ENCODE measurements at regions not wholly inside any gene's neighbourhood (a gene's known extent, or its start where the extent isn't known, plus 50 kb on each side); places are given as distances from the start of the nearest gene placed in this dataset.

GRCh38 chr12:107560165-107560898 lies 125.3 kb upstream of the PWP1 start:
- Histone ChIP-seq H3K9me3 (ENCODE audit: control insufficient read depth, low read length) (no peaks in the 10 kb centered on the region), H3K4me1 (ENCODE audit: control insufficient read depth, insufficient read depth, low read length) (no peaks in the 10 kb centered on the region), H3K36me3 (ENCODE audit: control insufficient read depth, insufficient read depth, low read length) (no peaks in the 10 kb centered on the region), H3K27me3 (ENCODE audit: control insufficient read depth, insufficient read depth, low read length) (no peaks in the 10 kb centered on the region), H3K9ac (ENCODE audit: low read length) (no peak overlapping the region), H3K4me3 (ENCODE audit: low read length) (no peak overlapping the region)

GRCh38 chr12:107560899-107561285 lies 124.7 kb upstream of the PWP1 start:
- H3K36me3 ChIP-seq (ENCODE audit: control insufficient read depth, insufficient read depth, low read length) = no peaks in the 10 kb centered on the region
- no peaks in the 10 kb centered on the region for H3K4me1 ChIP-seq (ENCODE audit: control insufficient read depth, insufficient read depth, low read length)
- H3K9me3 ChIP-seq (ENCODE audit: control insufficient read depth, low read length) = no peaks in the 10 kb centered on the region
- no peaks in the 10 kb centered on the region for H3K27me3 ChIP-seq (ENCODE audit: control insufficient read depth, insufficient read depth, low read length)
- H3K4me3 ChIP-seq (ENCODE audit: low read length) = no peak overlapping the region
- no peak overlapping the region for H3K9ac ChIP-seq (ENCODE audit: low read length)

- Histone ChIP-seq H3K4me3 (ENCODE audit: low read length) (no peak overlapping the region), H3K4me1 (ENCODE audit: control insufficient read depth, insufficient read depth, low read length) (no peaks in the 10 kb centered on the region), H3K9ac (ENCODE audit: low read length) (no peak overlapping the region), H3K9me3 (ENCODE audit: control insufficient read depth, low read length) (no peaks in the 10 kb centered on the region), H3K27me3 (ENCODE audit: control insufficient read depth, insufficient read depth, low read length) (no peaks in the 10 kb centered on the region), H3K36me3 (ENCODE audit: control insufficient read depth, insufficient read depth, low read length) (no peaks in the 10 kb centered on the region)
These were observed 120.7 kb upstream of the PWP1 start for GRCh38 chr12:107564946-107565345.

- no peaks in the 10 kb centered on the region for H3K4me1 ChIP-seq (ENCODE audit: control insufficient read depth, insufficient read depth, low read length)
- no peak overlapping the region for H3K4me3 ChIP-seq (ENCODE audit: low read length)
- no peaks in the 10 kb centered on the region for H3K36me3 ChIP-seq (ENCODE audit: control insufficient read depth, insufficient read depth, low read length)
- no peaks in the 10 kb centered on the region for H3K27me3 ChIP-seq (ENCODE audit: control insufficient read depth, insufficient read depth, low read length)
- H3K9me3 ChIP-seq (ENCODE audit: control insufficient read depth, low read length) = no peaks in the 10 kb centered on the region
- H3K9ac ChIP-seq (ENCODE audit: low read length) = no peak overlapping the region
These were observed 120.0 kb upstream of the PWP1 start for GRCh38 chr12:107565551-107565950.

GRCh38 chr12:107567876-107568619 lies 117.6 kb upstream of the PWP1 start:
- H3K9me3 ChIP-seq (ENCODE audit: control insufficient read depth, low read length) = no peaks in the 10 kb centered on the region
- H3K36me3 ChIP-seq (ENCODE audit: control insufficient read depth, insufficient read depth, low read length) = no peaks in the 10 kb centered on the region
- no peak overlapping the region for H3K4me3 ChIP-seq (ENCODE audit: low read length)
- no peaks in the 10 kb centered on the region for H3K27me3 ChIP-seq (ENCODE audit: control insufficient read depth, insufficient read depth, low read length)
- no peak overlapping the region for H3K9ac ChIP-seq (ENCODE audit: low read length)
- no peaks in the 10 kb centered on the region for H3K4me1 ChIP-seq (ENCODE audit: control insufficient read depth, insufficient read depth, low read length)

DNA sequence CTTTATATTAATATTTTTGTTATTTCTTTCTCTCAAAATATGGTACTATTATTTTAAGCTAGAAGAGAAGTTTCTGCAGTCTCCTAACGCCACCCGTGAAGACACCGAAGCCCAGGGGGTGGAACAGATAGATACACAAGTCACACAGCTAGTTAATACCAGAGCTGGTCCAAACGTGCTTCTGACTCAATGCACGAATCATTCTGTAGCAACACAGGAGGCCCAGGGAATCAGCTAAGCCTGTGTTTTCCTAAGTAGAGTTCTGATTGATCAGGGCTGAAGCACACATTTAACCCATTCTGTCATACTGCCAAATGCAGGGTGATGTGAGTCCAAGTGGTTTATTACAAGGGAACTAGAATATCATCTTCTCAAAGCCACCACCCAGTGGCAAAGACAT lies 116.9 kb upstream of the PWP1 start:
- Histone ChIP-seq H3K27me3 (ENCODE audit: control insufficient read depth, insufficient read depth, low read length) (no peaks in the 10 kb centered on the region), H3K36me3 (ENCODE audit: control insufficient read depth, insufficient read depth, low read length) (no peaks in the 10 kb centered on the region), H3K9me3 (ENCODE audit: control insufficient read depth, low read length) (no peaks in the 10 kb centered on the region), H3K9ac (ENCODE audit: low read length) (no peak overlapping the region), H3K4me1 (ENCODE audit: control insufficient read depth, insufficient read depth, low read length) (no peaks in the 10 kb centered on the region), H3K4me3 (ENCODE audit: low read length) (no peak overlapping the region)

DNA sequence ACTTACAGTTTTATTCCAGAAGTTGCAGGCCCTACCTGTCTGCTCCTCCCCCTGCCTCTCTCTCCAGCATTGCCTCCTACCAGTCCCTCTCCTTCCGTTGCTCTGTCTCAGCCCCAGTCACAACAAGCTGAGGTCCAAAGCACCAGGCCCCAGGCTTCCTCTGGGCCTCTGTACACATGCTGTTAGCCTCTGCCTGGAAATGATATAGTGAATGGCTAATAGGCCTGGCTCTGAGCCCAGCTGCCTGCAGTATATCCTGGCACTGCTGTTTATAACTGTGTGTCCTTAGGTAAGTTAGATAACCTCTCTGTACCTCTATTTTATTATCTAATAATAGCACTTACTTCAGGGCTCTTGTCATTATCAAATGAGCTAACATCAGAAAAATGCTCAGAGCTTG lies 114.9 kb upstream of the PWP1 start:
- Histone ChIP-seq H3K27me3 (ENCODE audit: control insufficient read depth, insufficient read depth, low read length) (no peaks in the 10 kb centered on the region), H3K4me1 (ENCODE audit: control insufficient read depth, insufficient read depth, low read length) (no peaks in the 10 kb centered on the region), H3K9me3 (ENCODE audit: control insufficient read depth, low read length) (no peaks in the 10 kb centered on the region), H3K9ac (ENCODE audit: low read length) (no peak overlapping the region), H3K36me3 (ENCODE audit: control insufficient read depth, insufficient read depth, low read length) (no peaks in the 10 kb centered on the region), H3K4me3 (ENCODE audit: low read length) (no peak overlapping the region)

- H3K9ac ChIP-seq (ENCODE audit: low read length) = no peak overlapping the region
These were observed 114.1 kb upstream of the PWP1 start for GRCh38 chr12:107571492-107571891.

DNA sequence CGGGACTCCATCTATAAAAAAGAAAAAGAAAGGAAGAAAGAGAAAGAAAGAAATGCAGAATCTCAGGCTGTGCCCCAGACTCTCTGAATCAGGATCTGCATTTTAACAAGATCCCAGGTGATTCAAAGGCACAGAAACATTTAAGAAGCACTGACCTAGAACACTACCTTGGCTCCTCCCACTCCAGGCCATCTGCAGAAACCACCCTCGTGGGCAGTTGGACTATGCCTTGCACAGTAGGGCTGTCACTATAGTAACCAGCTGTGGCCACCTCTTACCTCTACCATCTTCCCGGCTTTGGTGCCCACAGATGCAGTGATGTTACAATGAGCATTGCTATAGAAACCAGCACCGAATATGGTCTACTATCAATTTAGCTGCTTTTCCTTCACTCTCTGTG lies 110.9 kb upstream of the PWP1 start:
- Histone ChIP-seq H3K9me3 (ENCODE audit: control insufficient read depth, low read length) (no peaks in the 10 kb centered on the region), H3K36me3 (ENCODE audit: control insufficient read depth, insufficient read depth, low read length) (no peaks in the 10 kb centered on the region), H3K9ac (ENCODE audit: low read length) (no peak overlapping the region), H3K4me3 (ENCODE audit: low read length) (no peak overlapping the region), H3K27me3 (ENCODE audit: control insufficient read depth, insufficient read depth, low read length) (no peaks in the 10 kb centered on the region), H3K4me1 (ENCODE audit: control insufficient read depth, insufficient read depth, low read length) (no peaks in the 10 kb centered on the region)

More at GRCh38 chr12:107571492-107571891, 114.1 kb upstream of the PWP1 start:
- no peaks in the 10 kb centered on the region for H3K27me3 ChIP-seq (ENCODE audit: control insufficient read depth, insufficient read depth, low read length)
- H3K4me3 ChIP-seq (ENCODE audit: low read length) = no peak overlapping the region
- H3K36me3 ChIP-seq (ENCODE audit: control insufficient read depth, insufficient read depth, low read length) = no peaks in the 10 kb centered on the region
- no peaks in the 10 kb centered on the region for H3K4me1 ChIP-seq (ENCODE audit: control insufficient read depth, insufficient read depth, low read length)
- no peaks in the 10 kb centered on the region for H3K9me3 ChIP-seq (ENCODE audit: control insufficient read depth, low read length)

GRCh38 chr12:107580750-107581618 lies 104.6 kb upstream of the PWP1 start:
- Histone ChIP-seq H3K4me3 (ENCODE audit: low read length) (no peak overlapping the region), H3K4me1 (ENCODE audit: control insufficient read depth, insufficient read depth, low read length) (no peaks in the 10 kb centered on the region), H3K9ac (ENCODE audit: low read length) (no peak overlapping the region), H3K27me3 (ENCODE audit: control insufficient read depth, insufficient read depth, low read length) (peaks cover 17% of the 10 kb centered on the region), H3K36me3 (ENCODE audit: control insufficient read depth, insufficient read depth, low read length) (no peaks in the 10 kb centered on the region), H3K9me3 (ENCODE audit: control insufficient read depth, low read length) (no peaks in the 10 kb centered on the region)

DNA sequence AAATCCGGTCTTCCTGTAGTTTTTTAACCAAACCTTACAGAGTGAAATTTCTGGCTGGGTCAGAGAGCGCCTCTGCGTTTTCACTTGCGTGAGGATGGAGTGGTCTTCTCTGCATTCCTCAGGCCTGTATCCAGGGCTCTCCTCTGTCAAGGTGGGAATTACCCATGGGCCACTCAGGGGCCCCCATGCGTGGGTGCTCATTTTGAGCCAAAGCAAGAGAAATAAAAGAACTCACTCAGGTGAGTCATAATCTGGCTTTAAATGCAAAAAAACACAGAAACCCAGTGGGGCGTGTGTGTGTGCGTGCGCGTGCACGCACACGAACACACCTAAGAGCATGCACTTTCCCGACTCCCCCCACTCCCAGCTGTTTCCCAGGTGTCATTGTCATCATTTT lies 104.0 kb upstream of the PWP1 start:
- Histone ChIP-seq H3K4me3 (ENCODE audit: low read length) (no peak overlapping the region), H3K9me3 (ENCODE audit: control insufficient read depth, low read length) (no peaks in the 10 kb centered on the region), H3K9ac (ENCODE audit: low read length) (no peak overlapping the region), H3K36me3 (ENCODE audit: control insufficient read depth, insufficient read depth, low read length) (no peaks in the 10 kb centered on the region), H3K4me1 (ENCODE audit: control insufficient read depth, insufficient read depth, low read length) (no peaks in the 10 kb centered on the region), H3K27me3 (ENCODE audit: control insufficient read depth, insufficient read depth, low read length) (peaks cover 17% of the 10 kb centered on the region)

DNA sequence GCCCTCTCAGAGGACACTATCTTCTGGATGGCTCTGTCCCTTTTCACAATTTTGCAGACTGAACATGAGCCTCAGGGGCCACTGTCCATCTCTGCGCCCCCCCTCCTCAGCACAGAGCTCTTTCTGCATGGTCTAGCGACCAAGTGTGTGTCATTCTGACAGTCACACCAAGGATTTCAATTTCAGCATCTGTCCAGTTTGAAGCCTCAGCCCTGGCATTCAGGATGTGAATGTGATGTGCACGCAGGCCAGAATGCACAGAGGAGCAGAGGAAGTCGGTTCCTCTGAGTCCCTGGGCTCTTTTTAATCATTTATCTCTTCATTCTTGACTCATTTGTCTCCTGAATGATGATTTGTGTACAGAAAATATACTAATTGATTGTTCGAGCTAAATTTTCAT lies 102.0 kb upstream of the PWP1 start:
- Histone ChIP-seq H3K9me3 (ENCODE audit: control insufficient read depth, low read length) (no peaks in the 10 kb centered on the region), H3K36me3 (ENCODE audit: control insufficient read depth, insufficient read depth, low read length) (no peaks in the 10 kb centered on the region), H3K27me3 (ENCODE audit: control insufficient read depth, insufficient read depth, low read length) (peaks cover 17% of the 10 kb centered on the region), H3K4me3 (ENCODE audit: low read length) (no peak overlapping the region), H3K4me1 (ENCODE audit: control insufficient read depth, insufficient read depth, low read length) (no peaks in the 10 kb centered on the region), H3K9ac (ENCODE audit: low read length) (no peak overlapping the region)

Measured in mucosa of stomach (tissue), 1 donor.